Dermis blood vessel endothelial cell (primary cell): ENCODE measurements at regions not wholly inside any gene's neighbourhood (a gene's known extent, or its start where the extent isn't known, plus 50 kb on each side); places are given as distances from the start of the nearest gene placed in this dataset.
"Not testable (repeated sequence)": the region's sequence is repeated elsewhere in the genome, so short reads cannot be mapped to it uniquely, and the experiment has no call there.

Experiments
- DNase-seq: peaks from one replicate; pipeline ENCODE4 v3.0.0; 2010

DNA sequence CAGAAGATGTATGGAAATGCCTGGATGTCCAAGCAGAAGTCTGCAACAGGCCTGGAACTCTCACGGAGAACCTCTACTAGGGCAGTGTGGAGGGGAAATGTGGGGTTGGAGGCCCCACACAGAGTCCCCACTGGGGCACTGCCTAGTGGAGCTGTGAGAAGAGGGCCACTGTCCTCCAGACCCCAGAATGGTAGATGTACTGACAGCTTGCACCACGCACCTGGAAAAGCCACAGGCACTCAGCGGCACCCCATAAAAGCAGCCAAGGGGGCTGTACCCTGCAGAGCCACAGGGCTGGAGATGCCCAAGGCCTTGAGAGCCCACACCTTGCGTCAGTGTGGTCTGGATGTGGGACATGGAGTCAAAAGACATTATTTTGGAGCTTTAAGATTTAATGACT is 177.3 kb upstream of the C14orf180 start:
- DNase-seq: not testable (repeated sequence)

DNA sequence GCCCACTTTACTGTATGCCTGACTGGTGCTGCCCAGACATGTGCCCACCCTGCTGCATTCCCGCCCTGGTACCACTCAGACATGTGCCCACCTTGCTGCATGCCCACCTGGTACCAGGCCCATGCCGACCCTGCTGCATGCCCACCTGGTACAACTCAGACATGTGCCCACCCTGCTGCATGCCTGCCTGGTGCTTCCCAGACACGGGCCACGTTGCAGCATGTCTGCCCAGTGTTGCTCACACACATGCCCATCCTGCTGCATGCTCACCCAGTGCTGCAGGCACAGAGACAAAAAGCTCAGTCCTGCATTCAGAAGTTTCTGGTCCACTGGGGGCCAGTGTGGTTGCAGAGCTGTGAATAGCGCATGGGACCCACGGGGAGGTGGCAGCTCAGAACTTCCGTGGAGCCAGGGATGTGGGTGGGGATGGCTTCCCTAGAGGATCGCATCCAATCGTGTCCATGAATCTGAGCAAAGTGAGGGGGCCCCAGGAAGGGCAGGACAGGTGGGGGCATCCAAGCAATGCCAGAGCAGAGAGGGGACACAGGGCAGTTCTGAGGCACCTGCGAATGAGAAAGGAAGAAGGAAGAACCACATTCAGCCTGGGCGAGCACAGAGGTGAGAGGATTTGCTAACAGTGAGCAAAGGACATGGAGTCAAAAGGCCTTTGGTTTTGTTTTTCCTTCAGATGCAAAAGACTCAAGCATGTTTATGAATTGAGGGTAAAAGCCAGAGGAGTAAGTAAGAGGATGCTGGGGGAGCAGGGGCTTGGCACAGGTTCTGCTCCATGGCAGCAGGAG is 175.9 kb upstream of the C14orf180 start:
- no peak for DNase-seq

DNA sequence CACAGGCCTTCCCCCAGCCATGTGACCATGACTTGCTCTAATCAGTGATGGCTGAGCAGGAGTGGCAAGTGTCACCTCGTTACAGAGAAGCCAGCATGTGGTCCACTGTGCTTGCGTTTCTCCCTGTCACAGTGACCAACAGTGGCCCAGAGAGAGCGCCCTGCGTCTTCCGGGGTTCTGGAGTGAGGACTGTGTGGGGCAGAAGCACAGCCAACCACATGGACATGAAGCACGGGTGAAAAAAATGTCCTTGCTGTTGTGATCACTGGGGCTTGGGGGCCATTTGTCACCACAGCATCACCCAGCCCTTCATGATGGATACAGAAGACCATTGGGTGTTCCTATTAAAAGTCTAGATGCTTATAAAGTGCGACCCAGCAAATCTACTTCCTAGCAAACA is 174.6 kb upstream of the C14orf180 start:
- no peak for DNase-seq

DNA sequence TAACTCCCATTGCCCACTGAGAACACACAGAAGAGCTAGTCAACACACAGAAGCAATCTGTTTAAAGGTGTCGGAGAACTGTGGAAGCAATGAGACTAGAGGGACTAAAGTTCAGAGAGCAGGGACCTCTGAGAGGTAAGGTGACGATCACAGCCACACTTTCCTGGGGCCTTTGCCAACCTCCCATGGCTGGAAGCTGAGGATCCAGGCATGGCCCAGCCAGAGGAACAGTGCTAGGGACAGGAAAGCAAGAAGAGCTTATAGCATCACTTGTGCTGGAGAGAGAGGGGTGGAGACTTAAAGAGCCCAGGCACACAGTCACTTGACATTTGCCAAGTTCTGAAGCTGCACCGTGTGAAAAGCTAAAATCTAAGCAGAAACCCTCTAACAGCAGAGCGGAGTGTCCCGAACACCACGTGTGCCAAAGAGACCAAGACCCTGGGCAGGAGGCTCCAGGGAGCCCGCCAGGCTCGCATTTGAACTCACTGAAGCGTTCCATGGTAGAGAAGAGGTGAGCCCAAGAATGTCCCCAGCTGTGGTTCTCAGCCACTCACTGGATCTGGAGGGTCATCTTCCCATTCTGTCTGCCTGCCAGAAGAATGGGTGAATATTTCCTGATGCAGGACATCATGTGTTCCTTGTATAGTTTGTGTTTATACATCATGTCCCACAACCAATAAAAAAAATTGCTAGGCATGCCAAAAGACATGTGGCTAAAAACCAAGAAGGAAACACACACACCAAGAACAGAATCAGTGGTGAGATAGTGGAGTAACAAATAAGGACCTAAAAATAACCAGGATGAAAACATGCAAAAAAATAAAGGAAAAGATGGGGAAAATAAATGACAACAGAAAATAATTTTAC is 174.0 kb upstream of the C14orf180 start:
- no peak for DNase-seq

DNA sequence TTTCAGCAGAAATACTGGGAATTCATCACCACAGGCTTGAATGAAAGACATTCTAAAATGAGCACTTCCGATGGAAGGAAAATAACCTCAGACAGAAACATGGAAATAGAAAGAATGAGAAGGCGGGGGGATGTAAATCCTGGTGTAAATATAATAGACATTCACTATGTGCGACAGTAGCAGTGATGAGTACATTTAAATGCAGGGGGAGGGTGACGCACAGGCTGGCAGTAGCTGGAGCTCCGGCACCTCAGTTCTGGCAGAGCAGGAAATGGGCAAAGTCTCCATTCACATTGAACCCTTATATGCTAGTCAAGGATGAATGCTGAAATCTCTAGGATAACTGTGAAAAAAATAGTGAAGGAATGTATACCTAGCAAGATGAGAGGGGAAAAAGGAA is 172.7 kb upstream of the C14orf180 start:
- DNase-seq: no peak

DNA sequence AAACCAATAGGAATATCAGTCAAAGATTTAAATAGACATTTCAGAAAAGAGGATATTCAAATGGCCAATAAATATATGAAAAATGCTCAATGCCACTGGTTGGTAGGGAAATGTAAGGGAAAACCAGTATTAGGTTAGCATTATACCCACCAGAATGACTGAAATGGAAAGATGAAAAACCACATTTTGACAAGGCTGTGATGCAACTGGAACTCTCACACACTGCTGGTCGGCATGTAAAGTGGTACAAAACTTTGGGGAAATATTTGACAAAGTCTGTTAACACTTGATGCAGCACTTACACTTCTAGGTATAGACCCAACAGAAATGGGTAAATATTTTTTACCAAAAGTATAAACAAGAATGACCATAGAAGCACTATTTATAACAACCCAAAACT is 163.2 kb upstream of the C14orf180 start:
- DNase-seq: no peak

DNA sequence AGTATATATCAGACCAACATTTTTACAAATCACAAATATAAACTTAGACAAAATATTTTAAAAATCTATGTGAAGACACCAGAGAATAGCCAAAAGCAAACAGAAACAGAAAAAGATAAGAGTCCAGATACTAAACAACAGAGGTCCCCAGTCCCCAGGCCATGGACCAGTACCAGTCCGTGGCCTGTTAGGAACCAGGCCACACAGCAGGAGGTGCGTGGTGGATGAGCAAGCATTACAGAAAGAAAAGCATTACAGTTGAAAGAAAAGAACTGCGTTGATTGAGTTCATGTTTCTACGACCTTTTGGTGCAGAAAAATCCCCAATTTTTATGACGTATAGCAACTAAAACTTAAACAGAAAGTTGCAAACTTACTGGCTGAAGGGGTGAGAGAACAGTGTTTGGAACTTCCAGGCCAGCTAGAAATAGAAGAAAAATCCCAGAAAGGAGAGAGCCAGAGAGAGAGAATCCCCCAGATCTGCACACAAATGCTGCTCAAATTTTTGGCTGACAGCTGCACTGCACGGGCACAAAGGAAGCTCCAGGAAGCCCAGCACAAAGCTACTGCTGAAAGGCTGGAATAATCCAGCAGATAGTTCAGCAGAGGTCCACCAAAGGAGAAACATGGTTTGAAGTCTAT is 159.6 kb upstream of the C14orf180 start:
- DNase-seq: no peak

DNA sequence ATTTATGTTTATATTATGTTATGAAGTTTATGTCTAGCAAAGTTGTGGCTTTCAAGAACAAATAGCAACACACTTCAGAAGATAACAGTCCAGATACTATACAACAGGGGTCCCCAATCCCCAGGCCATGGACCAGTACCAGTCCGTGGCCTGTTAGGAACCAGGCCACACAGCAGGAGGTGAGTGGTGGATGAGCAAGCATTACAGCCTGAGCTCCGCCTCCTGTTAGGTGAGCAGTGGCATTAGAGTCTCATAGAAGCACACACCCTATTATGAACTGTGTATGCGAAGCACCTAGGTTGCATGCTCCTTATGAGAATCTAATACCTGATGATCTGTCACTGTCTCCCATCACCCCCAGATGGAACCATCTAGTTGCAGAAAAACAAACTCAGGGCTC is 159.0 kb upstream of the C14orf180 start:
- not testable (repeated sequence) for DNase-seq

DNA sequence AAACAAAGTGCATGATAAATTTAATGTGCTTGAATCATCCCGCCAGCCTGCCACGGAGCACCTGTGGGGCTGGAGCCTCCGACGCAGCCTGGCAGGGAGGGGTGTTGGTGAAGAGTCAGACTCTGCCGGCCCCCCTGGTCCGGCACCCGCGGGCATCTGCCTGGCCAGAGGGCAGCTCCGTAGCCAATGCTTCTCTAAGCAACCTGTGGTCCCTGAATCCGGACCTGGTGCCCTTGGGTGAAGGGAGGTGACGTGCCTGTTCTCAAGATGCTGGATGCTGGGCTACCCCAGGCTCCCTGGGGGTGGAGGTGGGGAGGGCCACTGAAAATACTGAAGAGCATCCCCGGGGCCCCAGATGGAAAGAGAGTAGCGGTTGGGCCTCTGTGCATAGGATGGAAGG is 158.6 kb upstream of the C14orf180 start:
- no peak for DNase-seq

DNA sequence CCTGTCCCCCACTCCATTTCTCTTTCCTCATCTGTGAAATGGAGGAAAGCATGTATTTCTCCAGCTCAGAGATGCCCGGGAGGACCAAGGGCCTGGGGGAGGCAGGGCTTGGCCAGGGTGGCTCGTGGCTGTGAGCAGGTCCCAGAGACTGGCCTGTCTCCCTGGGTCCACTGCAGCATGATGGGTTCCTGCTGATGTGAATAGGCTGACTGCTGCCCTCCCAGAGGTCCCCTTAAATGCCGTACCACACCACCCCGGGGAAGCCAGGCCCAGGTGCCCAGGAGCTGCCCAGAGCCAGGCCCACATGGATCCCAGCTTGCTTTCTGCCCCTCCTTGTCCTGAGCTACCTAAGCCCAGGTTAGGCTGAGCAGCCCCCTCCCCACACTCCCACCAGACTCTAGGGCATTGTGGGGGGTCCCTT is 158.2 kb upstream of the C14orf180 start:
- no peak for DNase-seq

DNA sequence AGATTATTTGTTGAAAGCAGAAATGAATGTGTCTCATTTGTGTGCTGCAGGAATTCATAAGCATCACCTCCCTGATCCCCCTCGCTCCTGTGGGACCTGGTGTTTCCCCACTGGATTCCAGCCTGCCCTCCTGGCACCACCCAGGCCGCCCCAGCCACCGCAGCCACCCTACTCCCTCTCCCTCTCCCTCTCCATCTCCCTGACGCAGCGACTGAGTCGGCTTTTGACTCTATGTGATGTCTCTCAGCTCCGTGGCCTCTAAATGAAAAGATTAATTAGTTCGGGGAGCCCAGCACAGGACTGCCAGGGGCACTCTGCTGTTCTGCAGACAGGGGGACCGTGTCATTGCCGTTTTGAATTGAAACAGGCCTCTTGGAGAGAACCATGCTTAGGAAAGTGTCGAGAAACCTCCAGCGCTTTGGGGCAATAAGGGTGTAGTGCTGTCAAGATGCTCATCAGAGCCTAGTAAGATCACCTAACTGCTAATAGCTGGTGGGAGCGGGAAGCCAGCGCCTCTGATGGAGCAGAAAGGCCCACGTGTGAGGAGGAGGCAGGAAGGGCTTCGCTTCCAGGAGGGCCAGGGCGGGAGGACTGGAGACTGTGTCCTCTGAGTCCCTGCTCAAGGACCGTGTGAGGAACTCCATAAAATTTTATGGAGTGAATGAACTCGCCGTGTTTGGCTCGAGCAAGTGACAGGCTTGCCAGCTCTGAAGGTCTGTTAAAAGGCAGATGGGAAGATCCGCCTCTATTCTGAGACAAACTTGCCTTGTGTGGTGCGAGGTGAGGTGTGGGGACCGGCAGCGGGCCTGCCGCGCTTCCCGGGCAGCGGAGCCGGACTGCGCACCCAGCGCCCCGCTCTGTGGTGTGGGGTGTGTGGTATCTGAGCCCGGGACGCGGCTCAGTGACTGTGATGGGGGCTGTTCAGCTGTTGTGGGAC is 157.4 kb upstream of the C14orf180 start:
- no peak for DNase-seq

DNA sequence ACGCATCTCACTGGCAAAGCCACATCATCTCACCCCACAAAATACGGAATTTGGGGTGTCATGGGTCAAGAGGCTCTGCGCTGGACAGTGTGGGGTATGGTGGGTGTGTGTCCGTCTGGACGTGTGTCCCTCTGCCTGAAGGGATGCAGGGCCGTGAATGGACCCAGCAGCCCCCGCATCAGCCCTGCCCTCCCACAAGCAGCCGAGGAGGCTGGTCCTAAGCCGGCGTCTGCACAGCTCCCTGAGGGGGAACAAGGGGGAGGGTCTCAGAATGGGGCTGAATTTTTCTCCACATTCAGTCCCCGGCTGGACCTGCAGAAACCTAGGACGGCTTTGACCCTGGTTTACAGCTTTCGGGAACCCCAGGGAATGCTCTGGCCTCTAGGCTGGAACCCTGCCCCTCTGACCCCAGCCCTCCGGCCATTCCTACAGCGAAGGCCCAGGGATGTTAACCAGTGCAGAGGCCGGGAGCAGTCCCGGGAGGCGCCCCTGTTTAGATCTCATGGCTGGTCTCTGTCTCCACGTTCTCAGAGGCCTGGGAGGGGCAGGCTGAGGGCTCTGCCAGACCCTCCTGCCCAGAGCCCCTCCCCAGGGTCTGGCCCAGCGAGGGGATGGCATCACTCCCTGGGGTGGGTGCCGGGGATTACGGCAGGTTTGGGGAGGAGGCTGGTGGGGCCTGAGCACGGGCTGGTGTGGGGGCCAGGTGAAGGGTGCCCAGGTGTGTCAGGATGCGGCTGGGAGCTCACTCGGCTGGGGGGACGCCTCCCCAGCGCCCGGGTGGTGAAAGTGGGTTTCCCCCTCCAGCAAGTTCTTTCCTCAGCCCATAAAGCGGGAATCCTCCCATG is 156.5 kb upstream of the C14orf180 start:
- no peak for DNase-seq

DNA sequence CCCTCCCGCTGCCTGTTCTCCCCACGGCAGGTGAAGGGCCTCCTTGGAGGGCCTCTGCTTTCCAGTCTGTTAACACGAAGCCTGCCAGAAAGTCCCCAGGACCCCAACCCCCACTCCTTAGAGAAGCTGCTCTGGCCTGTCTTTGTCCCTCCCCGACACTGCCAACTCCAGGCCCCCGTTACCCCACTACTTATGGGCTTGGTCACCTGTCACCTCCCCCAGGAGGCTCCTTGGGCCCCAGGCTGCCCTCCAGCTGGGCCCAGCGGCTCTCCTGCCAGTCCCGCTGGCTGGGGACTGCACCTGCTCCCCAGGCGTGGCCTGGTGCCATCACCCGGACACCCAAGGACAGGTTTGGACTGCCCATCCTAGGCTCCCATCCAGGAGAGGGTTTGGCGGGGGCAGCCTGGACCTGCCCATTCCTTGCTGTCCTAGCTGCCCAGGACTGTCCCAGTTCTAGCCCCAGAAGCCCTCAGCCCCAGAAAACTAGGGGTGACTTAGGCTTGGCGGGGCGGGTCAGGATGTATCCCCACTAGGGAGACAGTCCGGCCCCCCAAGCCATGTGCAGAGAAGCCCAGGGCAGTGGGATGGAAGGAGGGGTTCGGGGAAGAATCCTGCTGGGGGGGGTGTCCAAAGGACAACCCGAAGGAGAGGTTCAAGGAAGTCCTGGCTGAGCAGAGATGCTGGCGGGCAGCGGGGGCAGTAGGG is 155.7 kb upstream of the C14orf180 start:
- no peak for DNase-seq

DNA sequence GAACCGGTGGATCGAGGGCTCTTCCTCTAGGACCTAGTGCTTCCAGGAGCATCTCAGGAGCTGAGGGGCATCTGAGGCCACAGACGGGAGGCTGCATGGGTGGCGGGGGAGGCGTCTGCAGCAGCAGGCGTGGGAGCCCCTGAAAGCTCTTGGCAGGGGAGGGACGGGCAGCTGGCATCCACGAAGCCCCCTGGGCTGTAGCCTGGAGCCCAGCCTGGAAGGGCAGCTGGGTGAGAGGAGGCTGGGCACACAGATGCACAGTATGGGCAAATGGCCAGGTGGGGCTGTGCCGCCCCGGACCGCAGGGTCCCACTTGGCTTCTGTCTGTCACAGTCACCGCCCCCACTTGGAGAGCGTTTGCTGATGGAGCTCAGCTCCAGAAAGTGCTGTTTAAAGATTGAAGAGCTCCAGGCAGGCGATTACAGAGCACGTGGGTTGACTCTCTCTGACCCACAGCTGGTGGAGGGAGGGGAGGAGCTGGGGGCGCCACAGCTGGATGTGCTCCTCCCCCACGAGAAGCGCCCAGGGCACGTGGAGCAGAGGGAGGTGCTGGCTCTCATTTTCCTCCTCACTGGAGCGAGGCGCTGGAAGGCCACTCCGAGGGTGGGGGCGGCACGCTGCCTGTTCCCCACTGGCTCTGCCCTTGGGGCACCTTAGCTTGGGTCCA is 155.0 kb upstream of the C14orf180 start:
- no peak for DNase-seq

DNA sequence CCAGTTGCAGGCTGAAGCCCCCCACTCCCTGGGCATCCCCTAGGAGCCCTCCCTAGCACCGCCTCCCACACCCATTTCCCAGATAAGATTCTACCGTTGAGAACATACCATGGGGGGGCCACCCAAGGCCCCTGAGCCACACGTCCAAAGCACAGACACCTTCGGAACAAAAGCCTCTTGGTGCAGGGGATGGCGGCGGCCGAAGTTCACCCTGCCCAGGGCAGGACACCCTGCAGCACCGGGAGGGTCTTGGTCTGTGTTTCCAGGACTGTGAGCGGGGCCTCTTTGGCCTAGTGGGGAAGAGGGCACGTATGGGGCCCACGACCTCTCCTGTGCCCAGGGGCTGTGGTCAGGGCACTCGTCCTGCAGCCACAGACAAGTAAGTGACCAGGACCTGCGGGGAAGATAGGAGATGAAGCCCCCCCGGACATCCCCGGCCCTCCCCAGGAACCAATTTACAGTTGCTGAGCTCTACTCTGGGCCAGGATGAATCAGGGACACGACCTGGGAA is 154.3 kb upstream of the C14orf180 start:
- no peak for DNase-seq

DNA sequence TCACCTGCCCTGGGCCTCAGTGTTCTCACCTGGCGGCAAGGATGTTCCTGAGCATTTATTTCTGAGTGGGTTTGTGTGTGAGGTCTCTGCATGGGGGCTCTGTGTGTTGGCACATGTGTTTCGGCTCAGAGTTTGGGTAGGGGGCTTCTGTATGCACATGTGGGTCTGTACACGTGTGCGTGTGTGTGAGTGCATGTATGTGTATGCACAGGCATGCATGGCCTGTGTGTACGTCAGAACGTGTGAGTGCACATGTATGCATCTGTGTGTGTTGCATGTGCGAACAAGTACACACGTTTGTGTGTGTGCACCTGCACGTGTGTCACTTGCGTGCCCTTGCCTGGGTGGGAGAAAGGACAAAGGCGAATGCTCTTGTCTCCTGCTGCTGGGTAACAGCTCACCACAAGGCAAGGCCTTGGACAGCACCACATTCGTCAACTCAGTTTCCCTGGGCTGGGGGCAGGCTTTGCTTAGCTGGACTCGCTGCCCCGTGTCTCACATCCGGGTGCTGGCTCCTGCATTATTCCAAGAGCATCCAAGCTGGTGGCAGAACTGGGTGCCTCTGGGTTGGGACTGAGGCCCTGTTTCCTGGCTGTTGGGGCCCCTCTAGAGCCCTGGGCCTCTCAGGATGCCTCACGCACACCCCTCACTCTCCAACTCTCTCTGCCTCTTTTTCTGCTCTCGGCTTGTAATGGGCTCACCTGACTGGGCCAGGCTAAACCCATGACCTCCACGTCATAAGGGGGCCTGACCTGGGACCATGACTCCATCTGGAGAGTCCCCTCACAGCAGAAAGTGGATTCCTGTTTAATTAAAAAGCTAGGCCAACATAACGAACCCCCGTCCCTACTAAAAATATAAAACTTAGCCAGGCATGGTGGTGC is 153.6 kb upstream of the C14orf180 start:
- DNase-seq: no peak

DNA sequence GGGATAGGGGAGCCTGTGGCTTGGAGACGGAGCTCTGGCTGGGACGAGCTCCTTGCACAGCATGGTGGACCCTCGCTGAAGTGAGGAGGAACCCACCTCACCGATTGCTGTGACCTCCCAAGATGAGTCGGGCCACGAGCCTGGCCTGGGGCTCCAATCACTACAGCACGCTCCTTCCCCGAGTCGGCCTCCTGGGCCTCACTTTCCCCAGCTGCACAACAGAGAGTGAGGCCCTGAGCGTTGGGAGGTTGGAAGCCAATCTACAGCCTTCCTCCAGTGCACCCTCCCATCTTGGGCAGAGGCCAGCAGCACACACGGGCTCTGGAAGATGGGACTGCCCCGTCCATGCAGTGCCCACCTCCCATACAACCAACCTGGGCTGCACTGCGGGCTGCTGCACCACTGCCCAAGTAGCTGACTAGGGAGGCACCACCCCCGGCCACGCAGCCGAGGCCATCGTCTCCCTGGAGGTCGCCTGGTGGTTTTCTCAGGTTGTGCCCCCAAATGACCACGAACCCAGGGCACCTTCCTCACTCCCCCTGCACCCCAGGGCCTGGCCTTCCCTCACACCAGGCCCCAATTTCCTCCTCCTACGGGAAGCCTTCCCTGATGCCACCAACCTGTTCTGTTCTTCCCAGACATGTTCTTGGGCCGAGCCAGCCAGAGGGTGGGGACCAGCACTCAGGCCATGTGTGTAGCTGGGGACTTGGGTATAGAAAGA is 152.3 kb upstream of the C14orf180 start:
- DNase-seq: no peak

DNA sequence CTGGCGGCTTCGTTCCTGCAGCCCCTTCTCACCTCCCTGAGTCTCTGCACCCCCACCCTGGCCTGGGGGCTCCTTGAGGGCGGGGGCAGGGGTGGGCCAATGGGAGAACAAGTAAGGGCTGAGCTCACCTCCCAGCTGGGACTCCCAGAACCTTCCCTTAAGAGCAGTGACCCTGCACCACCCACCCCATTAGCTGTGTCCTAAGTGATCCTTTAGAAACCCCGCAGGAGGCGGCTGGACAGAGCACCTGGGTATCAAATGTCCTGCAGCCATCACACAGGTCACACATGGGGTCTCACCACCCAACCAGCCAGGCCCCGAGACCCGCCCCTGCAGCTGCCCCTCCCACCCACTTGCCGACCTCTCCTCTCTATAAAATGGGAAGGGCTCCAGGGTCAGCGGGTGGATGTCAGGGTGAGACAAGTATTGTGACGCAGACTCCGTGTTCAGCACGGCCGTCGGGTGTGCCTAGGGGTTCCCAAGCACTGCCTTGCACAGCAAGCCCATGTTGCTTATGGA is 151.2 kb upstream of the C14orf180 start:
- no peak for DNase-seq
